Common myeloid progenitor, CD34-positive (primary cell): ENCODE measurements at regions not wholly inside any gene's neighbourhood (a gene's known extent, or its start where the extent isn't known, plus 50 kb on each side); places are given as distances from the start of the nearest gene placed in this dataset.

ENCODE experiments used
- CTCF ChIA-PET: fragments of 350-600 bp; sonication (Branson Sonifier 250); formaldehyde crosslinking; loops from one replicate; lab custom pipeline; 2021; ENCODE audit warnings: antibody characterized with exemption; lab: Charles Lee
- POLR2A ChIA-PET: fragments of 350-600 bp; sonication (Branson Sonifier 250); formaldehyde crosslinking; loops from one replicate; lab custom pipeline; 2021; ENCODE audit warnings: antibody characterized with exemption; lab: Charles Lee
- DNase-seq, 3 donors: peaks; one replicate each; pipeline versions ENCODE4 v3.0.0 to v3.0.0-alpha.2; 2013
- H3K27ac ChIP-seq, 2 experiments: 1 replicate in 1 of 2; 2 replicates in 1 of 2; pipeline ENCODE4 v1.7.0; 2013; ENCODE audit warnings: inconsistent platforms in 2 of 2, low read length in 2 of 2, mild to moderate bottlenecking in 2 of 2, low read depth in 1 of 2, moderate library complexity in 1 of 2; ENCODE audit not compliant: severe bottlenecking in 2 of 2, insufficient read depth in 1 of 2, poor library complexity in 1 of 2
- H3K27me3 ChIP-seq, 5 experiments: replicated peaks in 2 of 5; 1 replicate in 3 of 5; 2 replicates in 2 of 5; pipeline versions ENCODE4 v1.6.1 to v1.7.0; 2013; ENCODE audit warnings: low read length in 4 of 5, mild to moderate bottlenecking in 2 of 5, moderate library complexity in 2 of 5, inconsistent platforms in 1 of 5; ENCODE audit not compliant: insufficient read depth in 5 of 5, control insufficient read depth in 4 of 5
- H3K36me3 ChIP-seq, 4 experiments: 1 replicate in 2 of 4; 2 replicates in 2 of 4; pipeline versions ENCODE4 v1.6.1 to v1.7.0; 2013; ENCODE audit warnings: low read length in 3 of 4, control low read depth in 1 of 4, mild to moderate bottlenecking in 1 of 4; ENCODE audit not compliant: control insufficient read depth in 4 of 4, insufficient read depth in 4 of 4
- H3K4me1 ChIP-seq, 4 experiments: 1 replicate in 3 of 4; 2 replicates in 1 of 4; pipeline versions ENCODE4 v1.6.1 to v1.7.1; 2013; ENCODE audit warnings: low read length in 3 of 4, mild to moderate bottlenecking in 3 of 4, control low read depth in 1 of 4, inconsistent platforms in 1 of 4, moderate library complexity in 1 of 4; ENCODE audit not compliant: control insufficient read depth in 4 of 4, insufficient read depth in 4 of 4; ENCODE audit errors: control extremely low read depth in 1 of 4
- H3K4me3 ChIP-seq, 7 experiments: 1 replicate in 4 of 7; 2 replicates in 3 of 7; pipeline versions ENCODE4 v1.5.1 to v1.7.0; 2013; ENCODE audit warnings: mild to moderate bottlenecking in 7 of 7, low read length in 6 of 7, moderate library complexity in 6 of 7, inconsistent platforms in 2 of 7, low read depth in 2 of 7, control low read depth in 1 of 7; ENCODE audit not compliant: insufficient read depth in 4 of 7, control insufficient read depth in 1 of 7; ENCODE audit errors: extremely low read depth in 1 of 7
- H3K9me3 ChIP-seq, 5 experiments: 1 replicate in 4 of 5; 2 replicates in 1 of 5; pipeline versions ENCODE4 v1.6.1 to v1.7.1; 2013; ENCODE audit warnings: low read length in 4 of 5, mild to moderate bottlenecking in 2 of 5, inconsistent platforms in 1 of 5, low read depth in 1 of 5, moderate library complexity in 1 of 5; ENCODE audit not compliant: control insufficient read depth in 4 of 5, insufficient read depth in 2 of 5; ENCODE audit errors: control extremely low read depth in 1 of 5
- WGBS: methylation state at CpG from one replicate; pipeline ENCODE4 v1.1.5; 2013; ENCODE audit not compliant: insufficient coverage; 5-methylcytosine and 5-hydroxymethylcytosine counted together

DNA sequence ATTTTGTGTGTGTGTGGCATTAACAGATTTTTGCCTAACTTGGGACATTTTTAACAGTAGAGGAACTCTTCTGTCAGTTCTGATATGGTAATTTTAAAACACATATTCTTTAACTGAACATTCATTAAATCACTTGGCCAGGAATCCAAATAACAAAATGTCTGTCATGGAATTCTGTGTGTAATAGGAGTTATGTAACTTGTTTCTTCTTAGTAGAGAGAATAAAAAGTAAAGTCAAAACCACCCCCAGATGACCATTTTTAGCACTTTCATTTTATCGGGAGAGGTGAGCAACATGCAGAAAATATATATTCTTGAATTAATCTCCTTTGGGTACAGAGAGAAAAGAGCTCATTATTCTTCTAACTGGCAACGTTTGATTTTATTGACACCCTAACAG, 1740.3 kb downstream of the STIM2 start:
- 100% methylated on average over 1 of the region's 2 CpGs for WGBS
- H3K36me3 ChIP-seq, result no peaks in the 10 kb centered on the region
- no peak overlapping the region for H3K27ac ChIP-seq
- H3K4me3 ChIP-seq, result no peak overlapping the region
- peaks cover 0 to 3% (median 0%) of the 10 kb centered on the region in 5 experiments for H3K9me3 ChIP-seq
- no peak for DNase-seq
- no peaks in the 10 kb centered on the region for H3K4me1 ChIP-seq
- ChIA-PET POLR2A (no interaction called here), CTCF (no interaction called here)
- H3K27me3 ChIP-seq, result no peaks in the 10 kb centered on the region

- no peaks in the 10 kb centered on the region for H3K4me1 ChIP-seq
- H3K27ac ChIP-seq, result no peak overlapping the region
- DNase-seq, result no peak
- WGBS, result no CpG with 5 or more reads among the region's 3 CpGs
- ChIA-PET POLR2A (no interaction called here), CTCF (no interaction called here)
- H3K4me3 ChIP-seq, result no peak overlapping the region
- H3K36me3 ChIP-seq, result no peaks in the 10 kb centered on the region
- peaks cover 0 to 1% (median 0%) of the 10 kb centered on the region in 5 experiments for H3K9me3 ChIP-seq
- no peaks in the 10 kb centered on the region for H3K27me3 ChIP-seq
Observed at GRCh38 chr4:28621591-28621990, 1761.0 kb downstream of the STIM2 start.

DNA sequence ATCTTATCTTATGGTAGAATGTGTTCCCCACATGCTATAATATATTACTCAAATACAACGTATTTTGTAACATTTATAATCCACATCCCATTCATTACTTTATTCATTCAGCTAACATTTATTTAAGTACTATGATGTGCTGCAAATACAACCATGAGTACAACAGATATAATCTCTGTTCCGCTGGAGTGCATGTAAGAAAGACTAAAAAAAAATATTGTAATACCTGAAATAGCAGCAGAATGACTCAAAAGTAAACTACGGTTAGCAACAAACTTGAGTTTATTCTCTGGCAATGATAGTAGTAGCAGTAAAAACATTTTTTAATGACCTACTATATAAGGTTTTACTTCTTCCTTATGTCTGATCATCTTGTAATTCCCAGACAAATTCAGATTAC, 1776.3 kb downstream of the STIM2 start:
- WGBS, result no CpG with 5 or more reads among the region's 3 CpGs
- H3K27ac ChIP-seq, result no peak overlapping the region
- POLR2A ChIA-PET, result no interaction called here
- H3K9me3 ChIP-seq, result no peaks in the 10 kb centered on the region
- no peak for DNase-seq
- H3K4me1 ChIP-seq, result no peaks in the 10 kb centered on the region
- CTCF ChIA-PET, result no interaction called here
- H3K27me3 ChIP-seq, result peaks cover 0 to 2% (median 0%) of the 10 kb centered on the region in 5 experiments
- no peak overlapping the region for H3K4me3 ChIP-seq
- no peaks in the 10 kb centered on the region for H3K36me3 ChIP-seq

DNA sequence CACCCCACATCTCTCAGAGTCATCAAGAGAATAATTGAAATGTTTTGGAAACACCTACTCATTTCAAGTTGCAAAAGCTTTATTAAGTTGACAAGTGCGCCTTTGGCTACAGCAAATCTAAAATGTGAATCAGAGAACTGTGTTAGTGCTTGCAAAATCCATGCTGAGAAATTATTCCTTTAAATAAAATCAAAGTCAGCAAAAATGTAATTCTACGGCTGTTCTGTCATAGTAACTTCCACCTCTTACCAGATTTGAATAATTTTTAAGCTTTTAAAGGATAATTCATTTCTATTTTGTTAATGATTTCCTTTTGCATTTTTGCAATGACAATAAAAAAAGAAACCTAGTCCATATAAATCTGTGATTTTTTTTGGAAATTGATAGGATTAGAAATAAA, 1779.1 kb downstream of the STIM2 start:
- H3K27ac ChIP-seq, result no peak overlapping the region
- DNase-seq, result no peak
- no peaks in the 10 kb centered on the region for H3K9me3 ChIP-seq
- CTCF ChIA-PET, result interaction anchor here (0.7 kb wide), 1 partner anchor 377 kb away, joined by 3 read pairs; no protein-coding TSS in a partner anchor
- POLR2A ChIA-PET, result no interaction called here
- WGBS, result no CpG with 5 or more reads among the region's 2 CpGs
- no peak overlapping the region for H3K4me3 ChIP-seq
- H3K36me3 ChIP-seq, result no peaks in the 10 kb centered on the region
- no peaks in the 10 kb centered on the region for H3K4me1 ChIP-seq
- peaks cover 0 to 2% (median 0%) of the 10 kb centered on the region in 5 experiments for H3K27me3 ChIP-seq

- Histone ChIP-seq H3K36me3 (no peaks in the 10 kb centered on the region), H3K4me3 (no peak overlapping the region), H3K27me3 (no peaks in the 10 kb centered on the region), H3K9me3 (no peaks in the 10 kb centered on the region), H3K27ac (no peak overlapping the region), H3K4me1 (no peaks in the 10 kb centered on the region)
- no CpG with 5 or more reads among the region's 3 CpGs for WGBS
- no peak for DNase-seq
- POLR2A ChIA-PET, result no interaction called here
- CTCF ChIA-PET, result no interaction called here
Observed at GRCh38 chr4:28654618-28655017, 1794.0 kb downstream of the STIM2 start.

DNA sequence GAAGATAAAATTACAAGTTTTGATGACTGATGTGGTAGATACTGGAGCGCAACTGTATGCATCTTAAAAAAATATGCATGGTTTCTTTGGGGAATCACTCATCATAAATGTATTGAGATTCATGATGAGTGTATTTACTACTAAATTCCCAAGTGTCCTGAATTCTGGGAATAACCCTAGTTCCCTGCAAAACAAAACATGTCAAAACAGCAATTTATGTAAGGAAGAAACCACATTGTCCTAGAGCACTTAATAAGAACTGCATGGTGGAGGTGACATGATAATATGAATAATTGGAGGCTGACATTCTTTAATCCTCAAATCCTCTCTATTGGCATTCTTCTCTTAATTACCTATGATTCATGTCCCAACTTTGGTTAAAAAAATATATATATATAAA, 1804.7 kb downstream of the STIM2 start:
- no peaks in the 10 kb centered on the region for H3K36me3 ChIP-seq
- no CpG with 5 or more reads among the region's 1 CpG for WGBS
- no peak overlapping the region for H3K27ac ChIP-seq
- H3K4me1 ChIP-seq, result no peaks in the 10 kb centered on the region
- DNase-seq, result no peak
- H3K4me3 ChIP-seq, result no peak overlapping the region
- ChIA-PET CTCF (no interaction called here), POLR2A (no interaction called here)
- H3K27me3 ChIP-seq, result no peaks in the 10 kb centered on the region
- no peaks in the 10 kb centered on the region for H3K9me3 ChIP-seq

DNA sequence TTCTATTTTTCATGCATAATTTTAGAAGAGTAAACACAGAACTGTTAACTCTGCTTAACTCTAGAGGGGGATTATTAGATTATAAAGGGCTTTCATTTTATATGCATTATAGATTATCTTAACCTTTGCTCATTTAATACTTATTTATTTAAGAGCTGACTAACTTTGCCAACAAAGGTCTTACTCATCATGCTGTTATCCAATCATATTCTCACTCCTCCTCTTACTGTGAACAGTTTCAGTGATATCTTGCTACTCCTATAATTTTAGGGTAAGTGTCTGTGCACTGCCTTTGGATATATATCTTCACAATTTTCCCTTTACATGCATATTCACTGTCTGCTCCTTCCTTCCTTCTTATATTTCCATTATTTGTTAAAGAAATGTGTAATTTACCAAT, 1814.9 kb downstream of the STIM2 start:
- ChIA-PET POLR2A (no interaction called here), CTCF (interaction anchor here (0.5 kb wide), 1 partner anchor 18 kb away, joined by 3 read pairs; no protein-coding TSS in a partner anchor)
- H3K4me1 ChIP-seq, result no peaks in the 10 kb centered on the region
- H3K4me3 ChIP-seq, result no peak overlapping the region
- no peaks in the 10 kb centered on the region for H3K27me3 ChIP-seq
- DNase-seq, result no peak
- H3K27ac ChIP-seq, result no peak overlapping the region
- no peaks in the 10 kb centered on the region for H3K9me3 ChIP-seq
- no peaks in the 10 kb centered on the region for H3K36me3 ChIP-seq
